SK-N-SH (cell line): ENCODE measurements at regions not wholly inside any gene's neighbourhood (a gene's known extent, or its start where the extent isn't known, plus 50 kb on each side); places are given as distances from the start of the nearest gene placed in this dataset.
"Not testable (repeated sequence)": the region's sequence is repeated elsewhere in the genome, so short reads cannot be mapped to it uniquely, and the experiment has no call there.

Experiments used
- CTCF ChIA-PET: fragments of 300-600, 350-600 bp; formaldehyde crosslinking; extraction: SDS; loops from one replicate; lab custom pipeline; 2021; lab: Yijun Ruan, JAX
- POLR2A ChIA-PET: fragments of 350-600 bp; sonication (Branson Sonifier 250); formaldehyde crosslinking; extraction: SDS; loops from one replicate; lab custom pipeline; 2020; ENCODE audit warnings: antibody characterized with exemption, inconsistent platforms; lab: Yijun Ruan, JAX
- DNase-seq: peaks from one replicate; pipeline ENCODE4 v3.0.0; 2012
- H2AFZ ChIP-seq: fragments of 200-600 bp; sonication (generic); 2 replicates; pipeline ENCODE4 v1.8.1; 2016; ENCODE audit warnings: antibody characterized with exemption, mild to moderate bottlenecking, low read depth
- H3F3A ChIP-seq: fragments of 200-600 bp; sonication (generic); replicated peaks from 2 replicates; pipeline ENCODE3; 2016; ENCODE audit warnings: antibody characterized with exemption, mild to moderate bottlenecking; ENCODE audit not compliant: insufficient read depth
- H3K27ac ChIP-seq, 2 experiments: fragments of 200-500 bp in 1 of 2; fragments of 200-600 bp in 1 of 2; sonication (Bioruptor generic) in 1 of 2; sonication (generic), shearing (Covaris generic) in 1 of 2; 2 replicates each; pipeline versions ENCODE4 v1.5.1 to v1.6.1; 2014 to 2016; ENCODE audit warnings: low read depth in 2 of 2, inconsistent platforms in 1 of 2, low read length in 1 of 2, mild to moderate bottlenecking in 1 of 2, mixed read lengths in 1 of 2
- H3K27me3 ChIP-seq: fragments of 200-600 bp; sonication (generic), shearing (Covaris generic); 2 replicates; pipeline ENCODE4 v1.6.1; 2016; ENCODE audit warnings: mixed run types; ENCODE audit not compliant: insufficient read depth
- H3K36me3 ChIP-seq, 2 experiments: fragments of 200-500 bp in 1 of 2; fragments of 200-600 bp in 1 of 2; sonication (Bioruptor generic) in 1 of 2; sonication (generic) in 1 of 2; replicated peaks in 1 of 2; 2 replicates each; pipeline versions ENCODE3 to v1.5.1; 2014 to 2016; ENCODE audit warnings: low read length in 1 of 2, mild to moderate bottlenecking in 1 of 2; ENCODE audit not compliant: insufficient read depth in 2 of 2, control insufficient read depth in 1 of 2
- H3K4me1 ChIP-seq, 2 experiments: fragments of 200-500 bp in 1 of 2; fragments of 200-600 bp in 1 of 2; sonication (Bioruptor generic) in 1 of 2; sonication (generic), shearing (Covaris generic) in 1 of 2; 2 replicates each; pipeline versions ENCODE4 v1.5.1 to v1.6.1; 2014 to 2016; ENCODE audit warnings: low read depth in 1 of 2, low read length in 1 of 2, mixed run types in 1 of 2; ENCODE audit not compliant: insufficient read depth in 2 of 2, control insufficient read depth in 1 of 2
- H3K4me2 ChIP-seq: fragments of 200-600 bp; sonication (generic), shearing (Covaris generic); 2 replicates; pipeline ENCODE4 v1.6.1; 2017; ENCODE audit warnings: mixed run types
- H3K4me3 ChIP-seq, 2 experiments: fragments of 200-500 bp in 1 of 2; fragments of 200-600 bp in 1 of 2; sonication (Bioruptor generic) in 1 of 2; sonication (generic), shearing (Covaris generic) in 1 of 2; 2 replicates each; pipeline versions ENCODE4 v1.5.1 to v1.8.1; 2014 to 2016; ENCODE audit warnings: low read depth in 2 of 2, inconsistent platforms in 1 of 2, low read length in 1 of 2, mild to moderate bottlenecking in 1 of 2, mixed read lengths in 1 of 2, moderate library complexity in 1 of 2
- H3K79me2 ChIP-seq: fragments of 200-600 bp; sonication (generic); 2 replicates; pipeline ENCODE4 v1.8.1; 2017; ENCODE audit warnings: mild to moderate bottlenecking; ENCODE audit not compliant: insufficient read depth
- H3K9ac ChIP-seq: fragments of 200-600 bp; sonication (generic); 2 replicates; pipeline ENCODE4 v1.6.1; 2017; ENCODE audit warnings: mixed run types
- H3K9me2 ChIP-seq: fragments of 200-600 bp; sonication (generic); 2 replicates; pipeline ENCODE4 v1.6.1; 2017; ENCODE audit warnings: mixed run types
- H3K9me3 ChIP-seq: fragments of 200-600 bp; sonication (generic); 2 replicates; pipeline ENCODE4 v1.6.1; 2017; ENCODE audit warnings: mixed run types, mild to moderate bottlenecking, moderate library complexity
- H4K20me1 ChIP-seq: fragments of 200-600 bp; sonication (generic); 2 replicates; pipeline ENCODE4 v1.6.1; 2017; ENCODE audit warnings: mild to moderate bottlenecking, mixed run types; ENCODE audit not compliant: insufficient read depth
- ELF1 ChIP-seq: IDR thresholded peaks from 2 replicates; pipeline ENCODE4 v1.4.0; 2012
- EZH2phosphoT487 ChIP-seq: fragments of 200-600 bp; sonication (generic); IDR thresholded peaks from 2 replicates; pipeline ENCODE4 v1.6.1; 2017; ENCODE audit warnings: low read depth, mixed run types, mild to moderate bottlenecking, antibody characterized with exemption, moderate library complexity, borderline replicate concordance
- MEF2A ChIP-seq: IDR thresholded peaks from 2 replicates; pipeline ENCODE4 v1.4.0; 2012; ENCODE audit warnings: low read depth, borderline replicate concordance
- PBX3 ChIP-seq: IDR thresholded peaks from 2 replicates; pipeline ENCODE4; 2012
- RCOR1 ChIP-seq: fragments of 150-350 bp; IDR thresholded peaks from 2 replicates; pipeline ENCODE4 v1.6.1; 2017; ENCODE audit warnings: antibody characterized with exemption, low read length
- RXRA ChIP-seq: IDR thresholded peaks from 2 replicates; pipeline ENCODE4 v1.4.0; 2012; ENCODE audit warnings: low read depth, mild to moderate bottlenecking, borderline replicate concordance
- TEAD4 ChIP-seq: IDR thresholded peaks from 2 replicates; pipeline ENCODE4 v1.4.0; 2012; ENCODE audit warnings: mild to moderate bottlenecking, borderline replicate concordance; ENCODE audit not compliant: insufficient read depth
- USF2 ChIP-seq: fragments of 150-350 bp; IDR thresholded peaks from 2 replicates; pipeline ENCODE4 v1.6.1; 2017; ENCODE audit warnings: antibody characterized with exemption, low read length, low read depth, borderline replicate concordance
- YY1 ChIP-seq: IDR thresholded peaks from 2 replicates; pipeline ENCODE4 v1.4.0; 2012; ENCODE audit warnings: low read depth, mild to moderate bottlenecking
- WGBS: methylation state at CpG from one replicate; pipeline ENCODE4 v1.1.6; 2017; ENCODE audit warnings: low lambda C conversion rate; 5-methylcytosine and 5-hydroxymethylcytosine counted together

GRCh38 chr5:63022403-63022802, 443.8 kb downstream of the LRRC70 start (continued):
- no peak for TF ChIP-seq USF2
- no peak for TF ChIP-seq MEF2A
- no peak for TF ChIP-seq YY1
- no peak for TF ChIP-seq TEAD4
- TF ChIP-seq ELF1: no peak

- DNase-seq: no peak
- no peak overlapping the region for H3K4me2 ChIP-seq
- no peaks in the 10 kb centered on the region for H3K9me2 ChIP-seq
- CTCF ChIA-PET: no interaction called here
- H2AFZ ChIP-seq: no peak overlapping the region
- no peaks in the 10 kb centered on the region for H4K20me1 ChIP-seq
- H3K4me1 ChIP-seq: no peaks in the 10 kb centered on the region
- TF ChIP-seq RCOR1: no peak
- H3K36me3 ChIP-seq: no peaks in the 10 kb centered on the region
- H3F3A ChIP-seq: no peaks in the 10 kb centered on the region
- H3K4me3 ChIP-seq: no peak overlapping the region
- POLR2A ChIA-PET: no interaction called here
- no peaks in the 10 kb centered on the region for H3K27me3 ChIP-seq
- no peak overlapping the region for H3K9ac ChIP-seq
- H3K9me3 ChIP-seq: peaks cover 7% of the 10 kb centered on the region; the same call in 1 of the 2 replicates
- no peak overlapping the region for H3K27ac ChIP-seq
- 0% methylated on average over 1 of the region's 1 CpG for WGBS
- H3K79me2 ChIP-seq: no peaks in the 10 kb centered on the region
Observed at GRCh38 chr5:63011158-63011557, 432.5 kb downstream of the LRRC70 start.

- Histone ChIP-seq H3K27ac (no peak overlapping the region), H3K9me2 (no peaks in the 10 kb centered on the region), H3K9ac (no peak overlapping the region), H3K4me3 (no peak overlapping the region), H4K20me1 (no peaks in the 10 kb centered on the region), H3K9me3 (peaks cover 7% of the 10 kb centered on the region; the same call in 1 of the 2 replicates), H3K4me2 (no peak overlapping the region), H2AFZ (no peak overlapping the region), H3K36me3 (no peaks in the 10 kb centered on the region), H3K27me3 (no peaks in the 10 kb centered on the region), H3K79me2 (no peaks in the 10 kb centered on the region), H3K4me1 (no peaks in the 10 kb centered on the region), H3F3A (no peaks in the 10 kb centered on the region)
- ChIA-PET CTCF (no interaction called here), POLR2A (no interaction called here)
- no peak for DNase-seq
- 49% methylated on average over 18 of the region's 19 CpGs for WGBS
- TF ChIP-seq RXRA: no peak
- no peak for TF ChIP-seq PBX3
- TF ChIP-seq RCOR1: no peak
- no peak for TF ChIP-seq EZH2phosphoT487
Observed at GRCh38 chr5:63008195-63008594, 429.6 kb downstream of the LRRC70 start.

- WGBS: 0% methylated on average over 1 of the region's 1 CpG
- POLR2A ChIA-PET: not testable (repeated sequence)
Observed at GRCh38 chr5:62994842-62995241, 416.2 kb downstream of the LRRC70 start.

More at GRCh38 chr5:62994842-62995241, 416.2 kb downstream of the LRRC70 start:
- H3K9me2 ChIP-seq, H3K36me3 ChIP-seq, H3K27me3 ChIP-seq, H3F3A ChIP-seq, H3K4me2 ChIP-seq, H3K9ac ChIP-seq, H3K27ac ChIP-seq, H3K4me3 ChIP-seq, H3K4me1 ChIP-seq, H2AFZ ChIP-seq, H3K79me2 ChIP-seq, CTCF ChIA-PET, H4K20me1 ChIP-seq, DNase-seq: not testable (repeated sequence)
- H3K9me3 ChIP-seq: 0 out of 2 replicates have a peak, but pooled peaks cover 12% of the 10 kb centered on the region
